ENCODE measurements at regions not wholly inside any gene's neighbourhood (a gene's known extent, or its start where the extent isn't known, plus 50 kb on each side); places are given as distances from the start of the nearest gene placed in this dataset.

DNA sequence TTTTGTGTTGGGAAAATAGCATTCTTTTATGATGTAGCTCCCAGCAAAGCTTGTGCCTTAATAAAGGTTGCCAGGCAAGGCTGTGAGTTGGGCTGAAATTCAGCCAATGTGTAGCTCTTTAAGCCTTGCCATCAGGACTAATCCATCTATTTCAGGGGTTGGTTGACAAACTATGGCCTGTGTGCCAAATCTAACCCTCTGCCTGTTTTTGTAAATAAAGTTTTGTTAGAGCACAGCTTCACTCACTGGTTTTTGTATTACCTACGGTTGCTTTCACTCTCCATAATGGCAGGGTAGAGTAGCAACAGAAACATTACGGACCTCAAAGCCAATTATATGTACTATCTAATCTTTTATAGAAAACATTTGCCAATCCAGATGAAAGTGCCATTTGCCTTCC is 638.1 kb upstream of the POT1 start:
- CTCF ChIA-PET, result no interaction called here
- TF ChIP-seq, protein P1, sequence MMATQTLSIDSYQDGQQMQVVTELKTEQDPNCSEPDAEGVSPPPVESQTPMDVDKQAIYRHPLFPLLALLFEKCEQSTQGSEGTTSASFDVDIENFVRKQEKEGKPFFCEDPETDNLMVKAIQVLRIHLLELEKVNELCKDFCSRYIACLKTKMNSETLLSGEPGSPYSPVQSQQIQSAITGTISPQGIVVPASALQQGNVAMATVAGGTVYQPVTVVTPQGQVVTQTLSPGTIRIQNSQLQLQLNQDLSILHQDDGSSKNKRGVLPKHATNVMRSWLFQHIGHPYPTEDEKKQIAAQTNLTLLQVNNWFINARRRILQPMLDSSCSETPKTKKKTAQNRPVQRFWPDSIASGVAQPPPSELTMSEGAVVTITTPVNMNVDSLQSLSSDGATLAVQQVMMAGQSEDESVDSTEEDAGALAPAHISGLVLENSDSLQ (IDR thresholded peaks at IDR 0.05), result no peak
- no peak for TF ChIP-seq TARDBP (IDR thresholded peaks at IDR 0.05)
- TF ChIP-seq L3MBTL2 (conservative IDR thresholded peaks at IDR 0.05), result no peak
- no peak for TF ChIP-seq SUZ12 (IDR thresholded peaks at IDR 0.05)
- TF ChIP-seq ZNF384 (IDR thresholded peaks at IDR 0.05), result no peak
- no peak for TF ChIP-seq LEF1 (IDR thresholded peaks at IDR 0.05; ENCODE audit: borderline replicate concordance)
- POLR2A ChIA-PET, result no interaction called here
- DNase-seq (ENCODE audit: extremely low spot score), result no peak

DNA sequence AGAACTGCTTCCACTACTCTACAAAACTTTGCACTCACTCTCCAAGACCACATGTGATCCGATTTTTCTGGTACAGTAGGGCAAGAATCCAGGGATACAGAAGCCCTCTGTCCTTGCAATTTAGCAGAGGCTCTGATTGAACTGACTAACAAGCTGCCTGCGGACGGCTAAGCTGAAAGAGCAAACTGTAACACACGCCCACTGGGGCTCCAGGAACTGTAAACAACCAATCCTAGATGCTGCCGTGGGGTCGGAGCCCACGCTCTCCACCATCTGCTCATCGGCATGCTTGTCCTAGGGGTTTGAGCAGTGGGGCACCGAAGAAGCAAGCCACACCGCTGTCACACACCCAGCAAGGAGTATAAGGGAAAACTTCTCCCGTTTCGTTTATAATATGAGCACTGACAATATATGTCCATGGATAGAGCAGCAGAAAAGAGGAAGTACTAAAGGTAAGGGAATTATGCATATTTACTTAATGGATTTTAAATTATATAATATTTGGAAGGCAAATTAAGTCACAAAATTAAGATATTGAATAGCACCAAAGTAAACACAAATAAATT is 634.4 kb upstream of the POT1 start:
- ChIA-PET POLR2A (no interaction called here), CTCF (no interaction called here)
- TF ChIP-seq ZNF384 (IDR thresholded peaks at IDR 0.05) (no peak), FOXM1 (IDR thresholded peaks at IDR 0.05; ENCODE audit: borderline replicate concordance) (no peak), SUZ12 (IDR thresholded peaks at IDR 0.05) (no peak), ELF4 (IDR thresholded peaks at IDR 0.05) (no peak)
- DNase-seq (ENCODE audit: extremely low spot score), result no peak

DNA sequence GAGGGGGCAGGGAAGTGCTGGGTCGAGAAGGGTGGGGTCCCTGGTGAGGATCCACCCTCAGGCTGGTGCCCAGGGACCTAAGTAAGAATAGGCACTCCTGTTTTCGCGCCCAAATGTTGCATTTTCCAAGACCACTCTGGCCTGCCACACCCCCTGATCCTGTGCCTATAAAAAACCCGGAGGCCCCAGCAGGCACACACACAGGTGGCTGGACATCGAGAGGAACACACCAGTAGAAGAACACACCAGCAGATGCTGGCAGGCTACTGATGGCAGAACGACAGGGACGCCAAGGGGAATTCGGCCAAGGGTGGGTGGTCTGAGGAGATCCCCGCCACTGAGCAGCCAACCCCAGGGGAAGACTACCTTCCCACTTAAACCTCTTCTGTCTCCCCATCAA is 633.9 kb upstream of the POT1 start:
- no peak for TF ChIP-seq FOXM1 (IDR thresholded peaks at IDR 0.05; ENCODE audit: borderline replicate concordance)
- TF ChIP-seq SP1 (IDR thresholded peaks at IDR 0.05), result no peak
- no peak for TF ChIP-seq LEF1 (IDR thresholded peaks at IDR 0.05; ENCODE audit: borderline replicate concordance)
- no peak for TF ChIP-seq ARNT (IDR thresholded peaks at IDR 0.05)
- TF ChIP-seq, protein P1 (IDR thresholded peaks at IDR 0.05), result no peak
- no peak for TF ChIP-seq HDGF (IDR thresholded peaks at IDR 0.05; ENCODE audit: borderline replicate concordance)
- no peak for TF ChIP-seq L3MBTL2 (conservative IDR thresholded peaks at IDR 0.05)
- no peak for TF ChIP-seq SUZ12 (IDR thresholded peaks at IDR 0.05)
- no peak for TF ChIP-seq NFRKB (IDR thresholded peaks at IDR 0.05)
- no peak for TF ChIP-seq FOXK2 (IDR thresholded peaks at IDR 0.05)
- TF ChIP-seq BHLHE40 (IDR thresholded peaks at IDR 0.05; ENCODE audit: borderline replicate concordance), result no peak
- no peak for TF ChIP-seq FOXA1 (IDR thresholded peaks at IDR 0.05)
- TF ChIP-seq TARDBP (IDR thresholded peaks at IDR 0.05), result no peak
- TF ChIP-seq ZNF384 (IDR thresholded peaks at IDR 0.05), result no peak
- TF ChIP-seq ELF4 (IDR thresholded peaks at IDR 0.05), result no peak
- TF ChIP-seq CTBP1 (IDR thresholded peaks at IDR 0.05; ENCODE audit: borderline replicate concordance), result no peak
- ChIA-PET CTCF (no interaction called here), POLR2A (no interaction called here)
- no peak for DNase-seq (ENCODE audit: extremely low spot score)

DNA sequence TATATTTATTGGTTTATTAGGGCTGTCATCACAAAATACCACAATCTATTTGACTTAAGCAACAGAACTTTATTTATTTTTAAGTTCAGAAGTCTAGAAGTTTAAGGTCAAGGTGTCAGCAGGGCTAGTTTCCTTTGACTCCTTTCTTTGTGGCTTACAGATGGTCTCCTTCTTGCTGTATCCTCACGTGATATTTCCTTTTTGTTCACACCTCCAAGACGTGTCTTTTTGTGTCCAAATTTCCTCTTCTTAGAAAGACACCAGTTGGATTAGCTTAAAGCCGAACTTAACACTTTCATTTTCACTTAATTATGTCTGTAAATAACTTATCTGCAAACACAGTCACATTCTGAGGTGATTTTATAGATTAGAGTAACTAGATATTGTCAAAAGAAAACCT is 631.4 kb upstream of the POT1 start:
- CTCF ChIA-PET, result no interaction called here
- POLR2A ChIA-PET, result no interaction called here
- TF ChIP-seq TARDBP (IDR thresholded peaks at IDR 0.05) (no peak), SUZ12 (IDR thresholded peaks at IDR 0.05) (no peak), SP1 (IDR thresholded peaks at IDR 0.05) (no peak), FOXK2 (IDR thresholded peaks at IDR 0.05) (no peak), HDGF (IDR thresholded peaks at IDR 0.05; ENCODE audit: borderline replicate concordance) (no peak)
- TF ChIP-seq, protein P1 (IDR thresholded peaks at IDR 0.05), result no peak

DNA sequence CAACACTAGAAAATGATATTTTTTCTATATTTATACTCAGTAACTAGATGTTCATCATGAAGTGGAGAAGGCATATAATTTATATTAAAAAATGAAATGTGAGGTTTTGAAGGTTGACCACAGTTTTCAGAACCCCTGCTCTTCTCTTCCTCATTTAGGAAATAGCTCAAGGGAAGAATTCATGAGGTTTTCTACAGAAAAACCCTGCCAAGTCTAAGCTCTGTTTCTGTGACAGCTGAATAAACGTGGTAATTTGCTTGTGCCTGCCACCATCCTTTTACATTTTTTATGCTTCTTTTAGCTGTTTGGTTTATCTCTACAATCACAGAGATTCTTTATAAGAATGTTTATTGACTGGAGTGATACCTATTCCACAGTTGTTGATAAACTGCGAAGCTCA is 630.3 kb upstream of the POT1 start:
- POLR2A ChIA-PET, result no interaction called here
- CTCF ChIA-PET, result no interaction called here
- no peak for DNase-seq (ENCODE audit: extremely low spot score)
- TF ChIP-seq FOXA1 (IDR thresholded peaks at IDR 0.05), result no peak
- no peak for TF ChIP-seq SP1 (IDR thresholded peaks at IDR 0.05)
- no peak for TF ChIP-seq L3MBTL2 (conservative IDR thresholded peaks at IDR 0.05)
- no peak for TF ChIP-seq TARDBP (IDR thresholded peaks at IDR 0.05)
- TF ChIP-seq FOXK2 (IDR thresholded peaks at IDR 0.05), result no peak
- TF ChIP-seq CTBP1 (IDR thresholded peaks at IDR 0.05; ENCODE audit: borderline replicate concordance), result no peak
- TF ChIP-seq ARNT (IDR thresholded peaks at IDR 0.05), result no peak
- TF ChIP-seq HDGF (IDR thresholded peaks at IDR 0.05; ENCODE audit: borderline replicate concordance), result no peak

More for the DNA sequence above, 631.4 kb upstream of the POT1 start:
- no peak for DNase-seq (ENCODE audit: extremely low spot score)

DNA sequence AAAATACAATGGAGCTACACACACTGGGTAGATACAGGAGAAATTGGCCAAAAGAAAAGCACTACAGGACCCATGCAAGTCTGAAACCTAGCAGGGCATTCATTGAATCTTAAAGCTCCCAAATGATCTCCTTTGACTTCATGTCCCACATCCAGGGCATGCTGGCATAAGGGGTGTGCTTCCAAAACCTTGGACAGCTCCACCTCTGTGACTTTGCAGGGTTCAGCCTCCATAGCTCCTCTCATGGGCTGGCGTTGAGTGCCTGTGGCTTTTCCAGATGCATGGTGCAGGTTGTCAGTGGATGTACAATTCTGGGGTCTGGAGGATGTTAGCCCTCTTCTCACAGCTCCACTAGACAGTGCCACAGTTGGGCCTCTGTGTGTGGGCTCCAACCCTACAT is 626.3 kb upstream of the POT1 start:
- DNase-seq (ENCODE audit: extremely low spot score), result no peak
- CTCF ChIA-PET, result no interaction called here
- POLR2A ChIA-PET, result no interaction called here
- TF ChIP-seq NFRKB (IDR thresholded peaks at IDR 0.05), result no peak
- no peak for TF ChIP-seq TARDBP (IDR thresholded peaks at IDR 0.05)
- no peak for TF ChIP-seq FOXM1 (IDR thresholded peaks at IDR 0.05; ENCODE audit: borderline replicate concordance)
- TF ChIP-seq SP1 (IDR thresholded peaks at IDR 0.05), result no peak
- TF ChIP-seq FOXK2 (IDR thresholded peaks at IDR 0.05), result no peak
- TF ChIP-seq HDGF (IDR thresholded peaks at IDR 0.05; ENCODE audit: borderline replicate concordance), result no peak
- no peak for TF ChIP-seq SUZ12 (IDR thresholded peaks at IDR 0.05)
- no peak for TF ChIP-seq ELF4 (IDR thresholded peaks at IDR 0.05)
- no peak for TF ChIP-seq ARNT (IDR thresholded peaks at IDR 0.05)

DNA sequence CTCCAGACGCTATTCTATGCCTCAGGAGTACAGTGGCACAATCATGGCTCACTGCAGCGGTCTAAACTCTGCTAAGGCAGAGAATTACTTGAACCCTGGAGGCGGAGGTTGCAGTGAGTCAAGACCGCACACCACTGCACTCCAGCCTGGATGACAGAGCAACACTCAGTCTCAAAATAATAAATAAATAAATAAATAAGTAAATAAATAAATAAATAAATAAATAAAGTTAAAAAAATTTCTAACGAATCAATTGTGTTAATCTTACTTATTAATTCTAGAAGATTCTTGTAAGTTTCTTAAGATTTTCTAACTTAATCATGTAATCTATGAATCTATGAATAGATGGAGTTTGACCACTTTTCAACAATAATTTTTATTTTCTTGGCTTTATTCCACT is 621.4 kb upstream of the POT1 start:
- TF ChIP-seq ZNF384 (IDR thresholded peaks at IDR 0.05) (no peak), HDGF (IDR thresholded peaks at IDR 0.05; ENCODE audit: borderline replicate concordance) (no peak), SP1 (IDR thresholded peaks at IDR 0.05) (no peak)
- DNase-seq (ENCODE audit: extremely low spot score), result no peak
- POLR2A ChIA-PET, result no interaction called here
- CTCF ChIA-PET, result no interaction called here

Data from HEK293T (cell line).